Mucosa of descending colon (tissue), 3 donors: ENCODE measurements at regions not wholly inside any gene's neighbourhood (a gene's known extent, or its start where the extent isn't known, plus 50 kb on each side); places are given as distances from the start of the nearest gene placed in this dataset.

Experiments
- ATAC-seq: fragments of 200-7000 bp; cut with Tn5 transposase; one replicate; pipeline ENCODE4 v1.9.1; 2020; ENCODE audit warnings: mild to moderate bottlenecking, moderate library complexity
- DNase-seq, 3 donors: peaks; one replicate each; pipeline ENCODE4 v3.0.0-alpha.2; 2020
- H3K36me3 ChIP-seq: fragments of 200-600 bp; one replicate; pipeline ENCODE4 v1.8.0; 2021; ENCODE audit warnings: low read depth, mild to moderate bottlenecking
- H3K4me1 ChIP-seq: fragments of 200-600 bp; one replicate; pipeline ENCODE4 v1.8.0; 2021; ENCODE audit warnings: low read depth, mild to moderate bottlenecking
- H3K4me3 ChIP-seq: fragments of 200-600 bp; one replicate; pipeline ENCODE4 v1.8.0; 2021; ENCODE audit warnings: mild to moderate bottlenecking
- H3K9me3 ChIP-seq: fragments of 200-600 bp; one replicate; pipeline ENCODE4 v1.8.0; 2021; ENCODE audit warnings: mild to moderate bottlenecking
- intact Hi-C, 2 donors: fragments of 100-400 bp; cut with DNase I in 1 of 2; cut with micrococcal nuclease in 1 of 2; formaldehyde crosslinking; loops; one replicate each; pipeline versions ENCODE4 v1.11.0 to v1.11.1; 2022; cut with DNase I, micrococcal nuclease
- TF ChIP-seq, protein P1 (sequence below): fragments of 200-600 bp; IDR thresholded peaks from one replicate; pipeline ENCODE4 v1.8.0; 2022; ENCODE audit warnings: antibody characterized with exemption, mild to moderate bottlenecking
- donor health status: DM: no; HTN: no; CAD: no; lungs with moderate emphysema.
- donor health status: DM: no; HTN: no; CAD: no.
- donor health status: DM: no; HTN: yes; CAD: no.

DNA sequence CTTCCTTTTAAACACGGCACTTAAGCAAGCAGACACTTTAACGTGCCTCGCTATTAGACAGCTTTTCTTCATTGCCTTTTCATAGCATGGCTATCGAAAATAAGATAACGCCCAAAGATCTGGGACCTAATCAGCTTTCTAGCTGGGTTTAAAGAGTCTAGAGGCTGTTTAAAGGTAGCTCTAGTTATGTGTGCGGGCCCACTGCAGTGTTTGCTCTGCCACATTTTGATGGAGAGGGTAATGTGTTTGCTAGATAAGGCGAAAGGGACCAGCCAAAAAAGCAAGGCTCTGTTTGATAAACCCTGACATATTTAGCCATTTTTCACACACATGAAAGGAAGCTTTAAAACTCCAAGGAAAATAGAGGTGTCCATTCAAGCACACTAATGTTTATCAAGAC lies 91.6 kb downstream of the NR2F2 start:
- intact Hi-C loops: no loop called here
- Histone ChIP-seq H3K4me1 (no peaks in the 10 kb centered on the region), H3K9me3 (no peaks in the 10 kb centered on the region), H3K36me3 (no peaks in the 10 kb centered on the region), H3K4me3 (no peak overlapping the region)
- TF ChIP-seq, protein P1, sequence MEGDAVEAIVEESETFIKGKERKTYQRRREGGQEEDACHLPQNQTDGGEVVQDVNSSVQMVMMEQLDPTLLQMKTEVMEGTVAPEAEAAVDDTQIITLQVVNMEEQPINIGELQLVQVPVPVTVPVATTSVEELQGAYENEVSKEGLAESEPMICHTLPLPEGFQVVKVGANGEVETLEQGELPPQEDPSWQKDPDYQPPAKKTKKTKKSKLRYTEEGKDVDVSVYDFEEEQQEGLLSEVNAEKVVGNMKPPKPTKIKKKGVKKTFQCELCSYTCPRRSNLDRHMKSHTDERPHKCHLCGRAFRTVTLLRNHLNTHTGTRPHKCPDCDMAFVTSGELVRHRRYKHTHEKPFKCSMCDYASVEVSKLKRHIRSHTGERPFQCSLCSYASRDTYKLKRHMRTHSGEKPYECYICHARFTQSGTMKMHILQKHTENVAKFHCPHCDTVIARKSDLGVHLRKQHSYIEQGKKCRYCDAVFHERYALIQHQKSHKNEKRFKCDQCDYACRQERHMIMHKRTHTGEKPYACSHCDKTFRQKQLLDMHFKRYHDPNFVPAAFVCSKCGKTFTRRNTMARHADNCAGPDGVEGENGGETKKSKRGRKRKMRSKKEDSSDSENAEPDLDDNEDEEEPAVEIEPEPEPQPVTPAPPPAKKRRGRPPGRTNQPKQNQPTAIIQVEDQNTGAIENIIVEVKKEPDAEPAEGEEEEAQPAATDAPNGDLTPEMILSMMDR: no peak
- no peak for DNase-seq
- ATAC-seq: no peak

DNA sequence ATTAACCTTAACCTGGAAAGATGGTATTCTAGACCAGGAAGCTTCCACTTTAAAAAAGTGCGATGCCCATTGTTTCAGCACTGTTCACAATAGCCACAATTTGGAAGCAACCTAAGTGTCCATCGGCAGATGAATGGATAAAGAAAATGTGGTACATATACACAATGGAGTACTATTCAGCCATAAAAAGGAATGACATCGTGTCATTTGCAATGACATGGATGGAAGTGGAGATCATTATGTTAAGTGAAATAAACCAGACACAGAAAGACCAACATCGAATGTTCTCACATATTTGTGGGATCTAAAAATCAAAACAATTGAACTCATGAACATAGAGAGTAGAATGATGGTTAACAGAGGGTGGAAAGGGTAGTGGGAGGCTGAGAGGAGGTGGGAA lies 94.2 kb downstream of the NR2F2 start:
- ATAC-seq: no peak
- H3K4me3 ChIP-seq: no peak overlapping the region
- TF ChIP-seq, protein P1: no peak

DNA sequence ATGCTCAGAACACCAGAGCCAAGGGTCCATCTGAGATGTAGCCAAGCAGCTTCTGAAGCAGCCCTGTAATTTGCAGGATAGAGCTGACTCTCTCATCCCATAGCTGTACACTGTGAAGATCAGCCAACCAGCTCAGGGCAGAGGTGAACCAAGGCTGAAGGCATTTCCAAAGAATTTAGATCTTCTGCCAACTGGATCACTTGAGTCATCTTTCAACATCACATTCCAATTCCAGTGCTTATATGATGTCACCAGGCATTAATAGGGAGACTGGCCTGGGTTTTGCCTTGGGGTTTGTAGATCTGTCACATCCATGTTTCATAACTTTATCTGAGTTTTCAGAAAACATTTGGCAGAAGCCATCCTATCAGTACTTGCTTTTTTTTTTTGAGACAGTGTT lies 98.2 kb downstream of the NR2F2 start:
- H3K4me3 ChIP-seq: no peak overlapping the region
- TF ChIP-seq, protein P1: no peak
- H3K9me3 ChIP-seq: no peaks in the 10 kb centered on the region
- ATAC-seq (peak; percentile 39), DNase-seq (no peak)
- H3K36me3 ChIP-seq: no peaks in the 10 kb centered on the region
- no peaks in the 10 kb centered on the region for H3K4me1 ChIP-seq
- intact Hi-C loops: no loop called here

More for the DNA sequence above, 94.2 kb downstream of the NR2F2 start:
- H3K36me3 ChIP-seq: no peaks in the 10 kb centered on the region
- no peaks in the 10 kb centered on the region for H3K4me1 ChIP-seq
- intact Hi-C loops: no loop called here
- H3K9me3 ChIP-seq: no peaks in the 10 kb centered on the region
- no peak for DNase-seq

DNA sequence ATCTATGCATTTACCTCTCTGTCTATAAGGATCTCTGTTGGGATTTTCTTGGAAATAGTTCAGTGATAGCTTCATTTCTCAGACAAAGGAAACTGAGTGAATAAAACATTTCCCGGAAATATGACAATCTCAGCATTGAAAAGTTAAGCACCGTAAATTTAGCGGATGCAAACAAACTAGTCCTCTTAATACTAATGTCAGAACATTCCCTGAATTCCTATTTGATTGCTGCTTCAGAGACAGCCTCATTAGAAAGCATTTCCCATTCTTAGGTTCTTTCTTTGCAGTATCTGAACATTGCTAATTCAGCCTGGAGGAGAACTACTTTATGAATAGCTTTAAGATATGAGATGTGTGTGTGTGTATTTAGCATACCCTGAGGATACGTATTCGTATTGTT lies 101.3 kb downstream of the NR2F2 start:
- no peak overlapping the region for H3K4me3 ChIP-seq
- H3K9me3 ChIP-seq: no peaks in the 10 kb centered on the region
- no peak for ATAC-seq
- no peaks in the 10 kb centered on the region for H3K4me1 ChIP-seq
- no peaks in the 10 kb centered on the region for H3K36me3 ChIP-seq
- TF ChIP-seq, protein P1: no peak
- intact Hi-C loops: no loop called here
- DNase-seq: no peak

DNA sequence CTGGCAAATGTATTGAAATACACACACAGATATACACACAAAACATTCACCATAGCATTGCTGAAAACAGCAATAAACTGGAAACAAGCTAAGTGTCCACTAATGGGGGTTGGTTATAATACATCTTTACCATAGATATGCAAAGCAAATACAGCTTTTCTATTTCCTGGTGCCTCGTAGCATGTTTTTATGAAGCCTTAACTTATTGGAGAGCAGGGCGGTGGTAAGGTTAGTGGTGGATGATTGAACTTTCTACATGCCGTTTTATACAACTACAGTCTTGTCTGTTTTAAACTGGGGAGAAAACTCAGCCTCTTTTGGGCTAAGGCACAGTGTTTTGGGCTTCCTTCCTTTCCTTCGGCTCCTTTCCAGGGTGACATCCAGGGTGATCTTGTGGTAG lies 104.5 kb downstream of the NR2F2 start:
- ATAC-seq: peak; percentile 31
- intact Hi-C loops: no loop called here
- DNase-seq: no peak

DNA sequence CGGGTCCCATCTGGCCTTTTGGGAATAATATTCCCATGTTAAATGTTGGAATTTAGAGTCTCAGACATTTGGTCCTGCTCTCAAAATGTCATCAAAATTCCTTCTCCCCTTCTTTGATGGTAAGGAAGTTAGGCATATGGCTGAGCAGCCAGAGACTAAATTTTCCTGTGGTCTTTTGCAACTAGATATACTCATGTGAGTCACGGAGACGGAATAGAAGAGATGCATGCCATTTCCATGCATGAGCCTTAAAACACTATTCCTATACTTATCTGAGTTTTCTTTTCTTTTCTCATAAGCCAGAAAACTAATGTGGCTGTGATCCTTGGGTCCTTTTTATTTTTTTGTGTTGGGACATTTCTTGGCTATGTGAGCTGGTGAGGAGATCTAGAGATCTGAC lies 105.3 kb downstream of the NR2F2 start:
- TF ChIP-seq, protein P1: no peak
- DNase-seq: no peak
- no peak overlapping the region for H3K4me3 ChIP-seq
- H3K36me3 ChIP-seq: no peaks in the 10 kb centered on the region
- intact Hi-C loops: no loop called here
- H3K4me1 ChIP-seq: no peaks in the 10 kb centered on the region
- ATAC-seq: no peak
- H3K9me3 ChIP-seq: no peaks in the 10 kb centered on the region

More for the DNA sequence above, 104.5 kb downstream of the NR2F2 start:
- Histone ChIP-seq H3K36me3 (no peaks in the 10 kb centered on the region), H3K9me3 (no peaks in the 10 kb centered on the region), H3K4me1 (no peaks in the 10 kb centered on the region), H3K4me3 (no peak overlapping the region)
- TF ChIP-seq, protein P1: no peak
